ENCODE measurements at regions not wholly inside any gene's neighbourhood (a gene's known extent, or its start where the extent isn't known, plus 50 kb on each side); places are given as distances from the start of the nearest gene placed in this dataset.

GRCh38 chr5:35477911-35478310 is 139.8 kb upstream of the SPEF2 start:
- DNase-seq, result no peak

GRCh38 chr5:35477321-35477720 is 140.3 kb upstream of the SPEF2 start:
- DNase-seq, result no peak

GRCh38 chr5:35476797-35477196 is 140.9 kb upstream of the SPEF2 start:
- no peak for DNase-seq

GRCh38 chr5:35476036-35476435 is 141.6 kb upstream of the SPEF2 start:
- DNase-seq, result no peak

GRCh38 chr5:35473589-35473988 is 144.1 kb upstream of the SPEF2 start:
- DNase-seq, result no peak

GRCh38 chr5:35470866-35471265 is 146.8 kb upstream of the SPEF2 start:
- no peak for DNase-seq

- no peak for DNase-seq
Observed at GRCh38 chr5:35468811-35469210, 148.9 kb upstream of the SPEF2 start.

GRCh38 chr5:35466746-35467145 is 150.9 kb upstream of the SPEF2 start:
- DNase-seq, result no peak

GRCh38 chr5:35464757-35465156 is 152.9 kb upstream of the SPEF2 start:
- DNase-seq, result no peak

- DNase-seq, result no peak
Observed at GRCh38 chr5:35461530-35461929, 156.1 kb upstream of the SPEF2 start.

- no peak for DNase-seq
Observed at GRCh38 chr5:35458824-35459207, 158.8 kb upstream of the SPEF2 start.

GRCh38 chr5:35457912-35458823 is 159.5 kb upstream of the SPEF2 start:
- DNase-seq, result no peak

GRCh38 chr5:35456506-35456905 is 161.2 kb upstream of the SPEF2 start:
- DNase-seq, result no peak

GRCh38 chr5:35454011-35454525 is 163.6 kb upstream of the SPEF2 start:
- no peak for DNase-seq

GRCh38 chr5:35443803-35444595 is 173.7 kb upstream of the SPEF2 start:
- no peak for DNase-seq

GRCh38 chr5:35442885-35443639 is 174.6 kb upstream of the SPEF2 start:
- no peak for DNase-seq

GRCh38 chr5:35440409-35440808 is 177.3 kb upstream of the SPEF2 start:
- no peak for DNase-seq

GRCh38 chr5:35438786-35439185 is 178.9 kb upstream of the SPEF2 start:
- DNase-seq, result no peak

GRCh38 chr5:35438288-35438687 is 179.4 kb upstream of the SPEF2 start:
- DNase-seq, result no peak

- no peak for DNase-seq
Observed at GRCh38 chr5:35436400-35437057, 181.1 kb upstream of the SPEF2 start.

- DNase-seq, result no peak
Observed at GRCh38 chr5:35430381-35431162, 187.1 kb upstream of the SPEF2 start.

GRCh38 chr5:35420200-35420599 is 189.9 kb upstream of the PRLR start:
- no peak for DNase-seq

All from activated naive CD4-positive, alpha-beta T cell treated with Interleukin-2 at 50 U/mL for 16 hours (primary cell).